Loucy (cell line): ENCODE measurements at regions not wholly inside any gene's neighbourhood (a gene's known extent, or its start where the extent isn't known, plus 50 kb on each side); places are given as distances from the start of the nearest gene placed in this dataset.

ENCODE experiments used
- H2AFZ ChIP-seq: fragments of 200-600 bp; sonication (generic); 2 replicates; pipeline ENCODE4 v1.6.0; 2016; ENCODE audit warnings: antibody characterized with exemption, mild to moderate bottlenecking, low read length, moderate library complexity
- H3F3A ChIP-seq: fragments of 200-600 bp; 2 replicates; pipeline ENCODE4 v1.6.0; 2016; ENCODE audit warnings: antibody characterized with exemption, low read depth, mild to moderate bottlenecking
- H3K27me3 ChIP-seq: fragments of 200-600 bp; sonication (generic); 2 replicates; pipeline ENCODE4 v1.6.1; 2014; ENCODE audit warnings: low read length, mild to moderate bottlenecking; ENCODE audit not compliant: insufficient read depth, poor library complexity, severe bottlenecking
- H3K36me3 ChIP-seq: fragments of 200-600 bp; sonication (generic); 2 replicates; pipeline ENCODE4 v1.6.1; 2016; ENCODE audit warnings: low read length; ENCODE audit not compliant: insufficient read depth
- H3K4me1 ChIP-seq: fragments of 200-600 bp; sonication (generic); 2 replicates; pipeline ENCODE4 v1.5.1; 2014; ENCODE audit warnings: low read length, mild to moderate bottlenecking; ENCODE audit not compliant: insufficient read depth, poor library complexity, severe bottlenecking
- H3K4me2 ChIP-seq: fragments of 200-600 bp; sonication (generic); 2 replicates; pipeline ENCODE4 v1.6.0; 2014; ENCODE audit warnings: antibody characterized with exemption, low read length, low read depth, mild to moderate bottlenecking; ENCODE audit not compliant: poor library complexity, severe bottlenecking
- H3K4me3 ChIP-seq: fragments of 200-600 bp; sonication (generic); 2 replicates; pipeline ENCODE4 v1.5.1; 2014; ENCODE audit warnings: low read length, mild to moderate bottlenecking, mixed read lengths; ENCODE audit not compliant: poor library complexity, severe bottlenecking
- H3K79me2 ChIP-seq: fragments of 200-600 bp; sonication (generic); 2 replicates; pipeline ENCODE4 v1.6.1; 2014; ENCODE audit warnings: low read length; ENCODE audit not compliant: insufficient read depth
- H3K9ac ChIP-seq: fragments of 200-600 bp; sonication (generic); 2 replicates; pipeline ENCODE4 v1.6.0; 2014; ENCODE audit warnings: mild to moderate bottlenecking, low read depth, low read length, moderate library complexity; ENCODE audit not compliant: poor library complexity, severe bottlenecking
- H3K9me2 ChIP-seq: fragments of 200-600 bp; sonication (generic); replicated peaks from 2 replicates; pipeline ENCODE4 v1.6.1; 2016; ENCODE audit warnings: low read depth, low read length, mixed read lengths
- H3K9me3 ChIP-seq: fragments of 200-600 bp; sonication (generic); 2 replicates; pipeline ENCODE4 v1.6.1; 2014; ENCODE audit warnings: mild to moderate bottlenecking, antibody characterized with exemption, low read length, low read depth; ENCODE audit not compliant: insufficient read depth
- H4K20me1 ChIP-seq: fragments of 200-600 bp; sonication (generic); 2 replicates; pipeline ENCODE4 v1.6.0; 2014; ENCODE audit warnings: antibody characterized with exemption, low read length, mild to moderate bottlenecking; ENCODE audit not compliant: insufficient read depth, poor library complexity, severe bottlenecking
- CTCF ChIP-seq: fragments of 200-600 bp; sonication (generic); conservative IDR thresholded peaks from 2 replicates; pipeline ENCODE4 v1.5.1; 2014; ENCODE audit warnings: mild to moderate bottlenecking, antibody characterized with exemption, low read length
- EZH2phosphoT487 ChIP-seq: fragments of 200-600 bp; IDR thresholded peaks from 2 replicates; pipeline ENCODE4 v1.6.1; 2018; ENCODE audit warnings: antibody characterized with exemption, mild to moderate bottlenecking, moderate library complexity, borderline replicate concordance

GRCh38 chr5:84825606-84826005 is 440.9 kb upstream of the EDIL3 start:
- peaks cover 3% of the 10 kb centered on the region; the same call in 1 of the 2 replicates for H3K9me3 ChIP-seq
- H2AFZ ChIP-seq: no peak overlapping the region
- no peaks in the 10 kb centered on the region for H3F3A ChIP-seq
- H3K9me2 ChIP-seq: no peaks in the 10 kb centered on the region
- no peaks in the 10 kb centered on the region for H3K4me1 ChIP-seq
- no peak overlapping the region for H3K4me2 ChIP-seq
- H3K9ac ChIP-seq: no peak overlapping the region
- H3K4me3 ChIP-seq: no peak overlapping the region
- no peak for TF ChIP-seq EZH2phosphoT487
- TF ChIP-seq CTCF: no peak
- H4K20me1 ChIP-seq: no peaks in the 10 kb centered on the region
- no peaks in the 10 kb centered on the region for H3K79me2 ChIP-seq
- H3K36me3 ChIP-seq: no peaks in the 10 kb centered on the region
- H3K27me3 ChIP-seq: no peaks in the 10 kb centered on the region

GRCh38 chr5:84821924-84822323 is 437.2 kb upstream of the EDIL3 start:
- H3K4me1 ChIP-seq: no peaks in the 10 kb centered on the region

GRCh38 chr5:84817953-84818352 is 433.3 kb upstream of the EDIL3 start:
- Histone ChIP-seq H3K36me3 (no peaks in the 10 kb centered on the region), H3K4me2 (no peak overlapping the region), H3K9ac (no peak overlapping the region), H3F3A (no peaks in the 10 kb centered on the region), H2AFZ (no peak overlapping the region), H3K4me3 (no peak overlapping the region), H3K4me1 (no peaks in the 10 kb centered on the region), H3K79me2 (no peaks in the 10 kb centered on the region), H3K9me2 (no peaks in the 10 kb centered on the region), H3K27me3 (no peaks in the 10 kb centered on the region), H4K20me1 (no peaks in the 10 kb centered on the region), H3K9me3 (no peaks in the 10 kb centered on the region)
- TF ChIP-seq EZH2phosphoT487 (no peak), CTCF (no peak)

More at GRCh38 chr5:84821924-84822323, 437.2 kb upstream of the EDIL3 start:
- Histone ChIP-seq H3K9me2 (no peaks in the 10 kb centered on the region), H3K9ac (no peak overlapping the region), H4K20me1 (no peaks in the 10 kb centered on the region), H3K4me3 (no peak overlapping the region), H3K4me2 (no peak overlapping the region), H3K36me3 (no peaks in the 10 kb centered on the region), H3F3A (no peaks in the 10 kb centered on the region), H2AFZ (no peak overlapping the region), H3K9me3 (no peaks in the 10 kb centered on the region), H3K79me2 (no peaks in the 10 kb centered on the region), H3K27me3 (no peaks in the 10 kb centered on the region)
- TF ChIP-seq CTCF (no peak), EZH2phosphoT487 (no peak)
